ENCODE measurements at regions not wholly inside any gene's neighbourhood (a gene's known extent, or its start where the extent isn't known, plus 50 kb on each side); places are given as distances from the start of the nearest gene placed in this dataset.

GRCh38 chr2:176508374-176508773 lies 239.1 kb downstream of the MTX2 start:
- DNase-seq: no peak

DNA sequence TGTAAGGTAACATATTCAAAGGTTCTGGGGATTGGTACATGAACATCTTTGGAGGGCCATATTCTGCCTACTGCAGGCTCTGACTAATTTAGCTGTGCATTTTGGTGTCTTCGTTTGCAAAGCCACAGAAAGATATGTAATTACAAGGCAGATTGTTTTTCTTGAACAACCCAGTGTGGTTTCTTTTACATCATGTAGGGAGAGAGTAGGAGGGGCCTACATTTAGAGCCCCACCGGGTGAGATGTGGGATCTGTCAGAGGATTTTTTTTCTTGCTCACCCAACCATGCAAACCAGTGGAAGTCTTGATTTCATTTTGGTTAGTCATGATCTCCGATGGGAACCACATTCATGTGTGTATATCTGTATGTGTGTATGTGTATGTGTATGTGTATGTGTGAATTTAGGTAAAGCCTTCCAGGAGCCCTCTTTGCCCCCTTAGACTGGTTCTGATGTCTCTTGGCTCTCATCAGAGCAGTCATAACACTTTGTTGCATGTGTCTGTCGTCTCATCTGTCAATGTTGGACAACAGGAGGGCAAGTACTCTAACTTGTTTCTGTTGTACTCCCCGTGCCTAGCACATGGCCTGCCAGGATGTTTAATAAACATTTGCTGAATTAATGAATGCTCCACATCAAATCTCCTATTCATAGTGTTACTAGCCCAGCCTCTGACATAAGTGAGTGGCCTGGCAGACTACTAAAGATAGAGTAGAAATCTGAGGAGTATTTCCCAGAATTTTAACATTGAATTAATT lies 239.9 kb downstream of the MTX2 start:
- no peak for DNase-seq

- no peak for DNase-seq
Measured at GRCh38 chr2:176514276-176514675, 245.0 kb downstream of the MTX2 start.

DNA sequence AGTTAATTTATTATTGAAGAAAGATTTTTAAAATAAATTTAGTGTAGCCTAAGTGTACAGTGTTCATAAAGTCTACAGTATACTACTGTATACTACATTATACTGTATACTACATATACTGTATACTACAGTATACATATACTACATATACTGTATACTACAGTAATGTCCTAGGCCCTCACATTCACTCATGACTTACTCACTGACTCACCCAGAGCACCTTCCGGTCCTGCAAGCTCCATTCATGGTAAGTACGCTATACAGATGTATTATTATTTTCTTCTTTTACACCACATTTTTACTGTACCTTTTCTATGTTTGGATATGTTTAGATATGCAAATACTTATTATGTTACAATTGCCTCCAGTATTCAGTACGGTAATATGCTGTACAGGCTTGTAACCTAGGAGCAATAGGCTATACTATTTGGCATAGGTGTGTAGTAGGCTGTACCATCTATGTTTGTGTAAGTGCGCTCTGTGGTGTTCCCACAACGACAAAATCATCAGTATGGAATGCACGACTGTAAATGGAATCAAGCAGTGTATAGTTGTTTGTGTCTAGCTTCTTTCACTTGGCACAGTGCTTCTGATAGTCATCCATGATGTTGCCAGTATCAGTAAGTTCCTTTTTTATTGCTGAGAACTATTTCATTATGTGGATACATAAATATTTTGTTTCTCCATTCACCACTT lies 245.7 kb downstream of the MTX2 start:
- no peak for DNase-seq

DNA sequence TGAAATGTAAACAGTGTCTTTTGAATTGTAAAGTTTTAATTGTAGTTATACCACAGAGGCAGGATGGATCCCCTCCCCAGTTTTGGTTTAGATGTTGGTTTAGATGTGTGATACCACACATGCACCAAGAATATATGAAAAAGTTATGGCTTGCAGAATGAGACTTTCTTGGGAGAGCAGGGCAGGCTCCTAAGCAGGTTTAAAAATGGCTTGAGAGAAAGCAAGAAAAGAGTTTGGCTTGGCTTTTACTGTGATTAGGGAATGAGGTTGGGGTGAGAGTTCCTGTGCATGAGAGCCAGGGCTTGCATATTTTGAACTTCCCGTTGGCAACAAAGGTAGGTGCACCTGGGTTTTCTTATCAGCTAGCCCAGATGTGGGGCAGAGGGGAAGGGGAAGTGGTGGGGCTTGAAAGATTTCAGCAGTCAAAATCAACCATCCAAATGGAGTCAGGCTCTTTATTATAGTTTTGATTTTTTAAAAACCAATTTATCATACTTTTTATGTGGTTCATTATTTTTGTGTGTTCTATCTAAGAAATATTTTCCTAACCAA lies 246.9 kb downstream of the MTX2 start:
- DNase-seq: no peak

DNA sequence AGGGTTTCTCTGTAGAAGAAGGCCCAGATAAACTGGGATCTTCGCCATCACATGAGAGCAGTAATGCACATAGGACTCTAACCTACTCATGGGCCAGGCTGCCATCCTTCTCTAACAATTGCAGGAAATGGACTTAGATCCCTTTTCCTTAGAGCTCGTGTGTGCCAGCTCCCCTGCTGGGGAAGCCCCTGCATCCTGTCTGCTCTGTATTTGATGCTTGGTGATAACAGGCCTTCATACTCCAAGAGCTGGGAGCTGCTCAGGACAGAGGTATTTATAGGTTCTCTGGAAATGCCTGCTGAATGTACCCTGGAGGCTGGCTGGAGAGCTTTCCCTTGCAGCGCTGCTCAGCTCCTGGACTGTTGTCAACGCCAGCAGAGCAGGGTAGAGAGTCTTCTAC lies 249.6 kb downstream of the MTX2 start:
- no peak for DNase-seq

DNA sequence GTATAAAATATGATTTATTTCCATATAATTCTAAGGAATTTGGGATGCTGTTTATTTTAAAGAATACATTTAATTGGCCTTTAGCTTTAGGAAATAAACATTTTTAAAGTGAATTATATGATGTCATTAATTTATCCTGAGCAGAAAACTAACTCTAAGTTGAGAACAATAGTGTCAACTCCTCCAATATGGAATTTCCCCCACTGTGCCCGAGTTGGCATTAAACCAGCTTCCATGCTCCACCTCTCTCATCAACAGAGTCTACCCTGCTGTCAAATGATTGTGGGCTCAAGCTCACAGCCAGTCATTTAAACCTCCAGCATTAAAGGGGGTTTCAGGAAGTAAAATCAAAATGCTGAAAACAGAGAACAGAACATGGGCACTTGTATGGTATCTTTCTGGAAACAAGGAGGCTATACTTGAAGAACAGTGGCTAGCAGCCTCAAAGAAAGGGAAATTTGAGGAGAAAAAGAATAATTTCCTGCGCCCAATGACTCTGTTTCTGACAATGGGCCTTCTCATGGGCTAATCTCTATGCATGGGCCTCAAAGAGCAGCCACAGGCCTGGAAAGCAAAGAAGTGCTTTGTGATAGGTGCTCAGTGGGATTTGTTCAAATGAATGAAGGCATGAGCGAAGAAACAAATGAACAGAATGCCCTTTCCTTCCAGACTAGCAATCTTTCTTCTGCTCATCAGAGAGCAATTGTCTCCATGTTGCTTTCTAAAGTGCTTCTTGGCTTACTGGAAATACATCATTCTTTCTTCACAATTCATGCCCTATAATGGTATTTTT lies 252.8 kb downstream of the MTX2 start:
- no peak for DNase-seq

DNA sequence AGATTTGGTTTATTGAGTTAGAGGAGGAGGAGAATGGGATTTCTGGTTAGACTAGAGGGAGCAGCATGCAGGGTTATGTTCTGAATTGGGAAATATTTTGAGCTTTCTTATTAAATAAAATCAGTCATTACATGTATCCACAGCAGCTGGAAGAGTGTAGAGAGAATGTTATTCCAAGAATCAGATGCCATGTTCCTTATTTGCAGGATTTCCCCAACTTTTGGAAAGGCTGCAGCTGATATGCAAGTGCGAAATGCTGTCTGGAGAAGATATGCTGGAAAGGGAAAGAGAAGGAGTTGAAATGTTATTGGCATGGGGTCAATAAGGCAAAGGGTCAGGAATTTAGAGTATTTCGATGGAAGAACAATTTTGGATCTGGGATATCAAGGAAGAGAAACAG lies 255.8 kb downstream of the MTX2 start:
- no peak for DNase-seq

DNA sequence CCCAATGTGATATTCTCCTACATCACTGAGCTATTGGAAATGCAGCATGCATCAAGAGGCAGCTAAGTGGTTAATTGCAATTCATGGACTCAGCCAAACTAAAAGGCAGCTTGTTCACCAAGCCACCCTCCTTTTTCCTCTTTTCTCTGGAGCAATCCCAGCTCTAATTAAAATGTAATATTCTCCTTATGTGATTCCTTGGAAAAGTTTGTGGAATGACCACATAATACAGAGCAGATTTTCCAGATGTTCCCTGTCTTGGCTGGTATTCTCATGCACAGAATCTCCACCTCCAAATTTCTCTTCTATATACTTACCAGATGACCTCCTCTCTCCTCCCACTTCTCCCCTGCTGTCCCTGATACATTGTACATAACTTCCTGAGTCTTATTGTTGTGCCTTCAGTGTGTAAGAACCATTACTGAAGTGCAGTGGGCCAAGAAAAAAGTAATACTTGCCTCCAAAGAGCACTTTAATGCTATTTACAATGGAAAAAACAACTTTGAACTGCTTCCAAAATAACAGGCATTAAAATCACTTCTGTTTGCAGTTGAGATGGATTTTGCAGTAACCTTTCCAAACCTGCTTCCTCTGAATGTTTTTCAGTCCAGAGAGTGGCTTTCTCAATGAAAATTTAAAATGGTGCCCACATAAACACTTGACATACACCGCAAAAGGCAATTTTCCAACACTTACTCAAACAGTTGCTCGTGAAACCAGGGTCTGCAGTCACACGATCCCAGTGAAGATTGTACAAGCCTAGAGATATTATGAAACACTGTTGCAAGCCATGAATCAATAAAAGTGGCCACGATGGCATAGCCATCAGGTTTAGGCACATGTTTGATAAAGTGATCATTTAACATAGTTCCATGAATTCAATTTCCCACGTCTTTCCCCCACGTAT lies 258.0 kb downstream of the MTX2 start:
- no peak for DNase-seq

GRCh38 chr2:176531608-176532007 lies 262.4 kb downstream of the MTX2 start:
- no peak for DNase-seq

GRCh38 chr2:176533505-176534193 lies 264.4 kb downstream of the MTX2 start:
- no peak for DNase-seq

DNA sequence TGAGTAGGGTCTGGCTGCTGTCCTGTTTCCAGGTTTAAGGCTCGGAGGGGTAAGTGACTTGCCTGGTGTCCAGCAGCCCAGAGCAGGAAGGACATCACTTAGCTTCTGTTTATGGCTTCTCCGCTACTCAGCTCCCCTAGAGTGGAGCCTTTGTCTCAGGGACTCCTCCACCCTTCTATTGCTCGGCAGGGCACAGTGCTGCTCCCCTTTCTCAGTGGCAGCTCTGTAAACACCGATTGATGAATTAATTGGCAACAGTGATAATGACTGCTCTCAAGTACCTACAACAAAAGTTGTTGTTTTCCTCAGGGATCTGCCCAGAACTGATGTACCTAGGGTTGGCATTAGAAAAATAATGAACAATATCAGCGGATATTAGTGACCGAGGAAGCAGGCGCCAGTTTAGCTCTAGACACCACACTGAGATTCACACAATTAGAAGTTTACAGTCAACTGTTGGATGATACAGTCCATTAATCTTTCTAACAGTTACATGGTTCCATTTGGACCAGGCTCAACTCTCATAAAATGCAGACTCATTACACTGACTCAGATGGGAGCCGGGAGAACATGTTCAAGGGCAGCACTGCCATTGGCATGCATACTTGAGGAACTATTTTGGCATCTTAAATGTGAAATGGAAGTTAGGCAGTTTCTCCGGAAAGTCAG lies 265.7 kb downstream of the MTX2 start:
- DNase-seq: no peak

DNA sequence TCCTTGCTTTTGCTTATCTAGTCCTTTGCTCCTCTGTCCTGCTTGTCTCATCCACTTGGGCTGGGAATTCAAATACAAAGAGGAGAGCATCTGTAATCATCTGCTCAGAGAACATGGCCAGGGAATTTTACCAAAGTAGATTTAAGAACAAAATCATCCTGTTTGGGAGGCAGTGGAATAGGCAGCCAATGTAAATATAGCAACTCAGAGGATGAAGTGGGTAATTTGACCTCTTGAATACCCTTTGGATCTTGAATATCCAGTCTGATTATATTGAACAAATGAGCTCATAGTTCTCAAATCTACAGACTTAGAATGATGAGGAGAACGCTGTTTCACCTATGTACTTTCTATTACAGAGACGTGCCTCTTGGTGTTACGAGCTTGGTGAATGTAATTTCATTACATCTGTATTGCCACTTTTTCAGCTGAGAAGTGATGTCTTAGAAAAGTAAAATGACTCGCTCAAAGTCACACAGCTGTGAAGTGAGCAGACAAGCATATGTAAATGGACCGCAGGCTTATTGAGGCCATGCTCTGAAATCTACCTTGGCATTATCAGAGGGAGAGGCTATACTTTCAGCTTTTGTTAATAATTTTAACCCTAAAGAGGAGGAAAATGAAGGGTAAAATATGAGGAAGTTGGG lies 266.3 kb downstream of the MTX2 start:
- no peak for DNase-seq

DNA sequence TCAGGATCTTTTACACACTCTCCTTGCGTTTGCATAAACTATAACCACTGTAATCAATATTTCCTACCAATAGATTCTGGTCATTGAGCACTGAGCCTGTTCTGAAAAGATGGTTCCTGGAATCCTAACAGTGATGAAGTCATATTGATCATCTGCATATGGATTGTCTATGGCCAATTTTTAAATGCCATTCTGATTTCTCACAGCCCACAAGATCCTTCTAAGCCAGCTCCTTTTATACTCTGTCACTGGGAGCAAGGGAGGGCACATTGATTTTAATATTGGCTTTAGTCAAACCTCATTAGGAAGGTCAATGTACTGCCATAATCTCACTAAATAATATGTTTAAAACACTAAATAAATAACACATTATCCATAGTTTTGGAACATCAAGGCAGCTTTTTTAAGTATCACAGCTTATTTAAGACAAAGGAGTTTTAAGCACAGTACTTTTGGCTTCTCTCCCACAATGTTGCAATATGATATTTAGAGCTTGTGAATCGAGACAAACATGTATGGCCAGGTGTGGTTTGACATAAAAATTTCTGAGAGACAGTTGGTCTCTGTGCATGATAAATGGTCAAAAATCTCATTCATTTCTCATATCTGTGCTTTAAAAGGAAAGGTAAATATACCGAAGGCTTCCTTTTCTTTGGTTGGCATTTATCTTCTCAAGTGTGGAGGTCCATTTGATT lies 267.3 kb downstream of the MTX2 start:
- DNase-seq: no peak

DNA sequence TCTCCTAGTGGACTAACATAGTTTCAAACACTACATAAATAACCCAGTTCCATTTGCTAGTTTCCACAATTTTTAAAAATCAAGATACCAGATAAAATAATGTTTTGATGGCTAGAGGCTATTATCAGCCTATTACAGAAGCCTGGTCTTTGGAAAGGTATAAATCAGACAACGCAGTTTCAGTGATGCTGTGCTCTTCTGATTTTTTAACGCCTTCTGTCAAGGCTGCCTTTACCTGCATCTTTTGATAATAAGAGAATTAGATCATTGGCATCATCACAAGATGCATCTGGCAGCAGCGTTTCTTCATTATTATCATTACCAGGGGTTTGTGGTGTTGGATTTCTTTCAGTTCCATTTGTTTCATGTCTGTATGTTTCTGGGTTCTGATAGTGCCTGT lies 268.7 kb downstream of the MTX2 start:
- DNase-seq: no peak

DNA sequence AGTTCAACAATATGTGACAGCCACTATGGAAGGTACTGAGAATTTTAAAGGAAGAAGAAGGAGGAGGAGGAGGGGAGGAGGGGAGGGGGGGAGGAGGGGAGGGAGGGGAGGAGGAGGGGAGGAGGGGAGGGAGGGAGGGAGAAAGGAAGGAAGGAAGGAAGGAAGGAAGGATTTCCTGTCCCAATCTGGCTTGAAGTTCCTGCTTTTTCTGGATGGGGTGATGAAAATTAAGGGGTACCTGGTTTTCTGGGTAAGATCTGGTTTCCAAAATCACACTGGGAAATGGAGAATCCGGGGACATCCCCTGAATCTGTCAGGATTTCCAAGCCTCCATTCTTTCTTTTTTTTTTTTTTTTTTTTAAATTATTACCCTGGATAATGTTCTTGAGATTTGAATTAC lies 271.8 kb downstream of the MTX2 start:
- DNase-seq: no peak

DNA sequence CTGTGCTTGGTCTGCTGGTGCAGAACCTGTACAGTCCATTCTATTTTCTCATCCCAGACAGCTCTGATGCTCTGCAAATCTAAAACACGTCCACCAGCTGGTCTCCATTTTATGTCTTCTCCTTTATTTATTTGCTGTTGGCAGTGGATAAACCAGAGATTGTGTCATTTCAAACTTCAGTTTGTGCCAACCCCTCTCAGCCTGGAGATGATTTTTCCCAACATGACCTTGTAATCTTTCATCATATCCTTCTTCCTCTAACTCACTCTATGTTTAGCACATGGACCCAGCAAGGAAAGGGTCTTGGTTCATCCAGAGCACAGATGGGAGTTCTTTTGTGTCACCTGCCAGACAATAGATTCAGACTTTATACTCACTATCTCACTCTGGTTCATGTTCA lies 273.2 kb downstream of the MTX2 start:
- no peak for DNase-seq

DNA sequence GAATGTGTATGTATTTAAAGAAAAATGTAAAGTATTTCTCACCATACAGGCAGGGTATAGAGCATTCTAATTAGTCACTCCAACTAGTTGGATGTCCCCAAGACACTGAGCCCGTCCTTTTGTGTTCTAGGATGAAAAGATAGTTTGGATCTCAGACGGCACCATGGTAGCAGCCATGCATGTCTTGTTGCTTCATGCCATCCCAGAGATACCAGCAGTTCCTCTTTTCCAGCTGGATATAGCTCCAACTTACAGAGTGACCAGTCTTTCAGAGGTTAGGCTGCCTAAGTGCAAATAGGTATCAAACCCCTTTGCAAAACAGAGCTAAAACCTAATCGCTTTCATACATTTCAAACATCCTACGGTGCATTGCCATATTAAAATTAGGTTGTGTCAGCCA lies 275.3 kb downstream of the MTX2 start:
- DNase-seq: no peak

DNA sequence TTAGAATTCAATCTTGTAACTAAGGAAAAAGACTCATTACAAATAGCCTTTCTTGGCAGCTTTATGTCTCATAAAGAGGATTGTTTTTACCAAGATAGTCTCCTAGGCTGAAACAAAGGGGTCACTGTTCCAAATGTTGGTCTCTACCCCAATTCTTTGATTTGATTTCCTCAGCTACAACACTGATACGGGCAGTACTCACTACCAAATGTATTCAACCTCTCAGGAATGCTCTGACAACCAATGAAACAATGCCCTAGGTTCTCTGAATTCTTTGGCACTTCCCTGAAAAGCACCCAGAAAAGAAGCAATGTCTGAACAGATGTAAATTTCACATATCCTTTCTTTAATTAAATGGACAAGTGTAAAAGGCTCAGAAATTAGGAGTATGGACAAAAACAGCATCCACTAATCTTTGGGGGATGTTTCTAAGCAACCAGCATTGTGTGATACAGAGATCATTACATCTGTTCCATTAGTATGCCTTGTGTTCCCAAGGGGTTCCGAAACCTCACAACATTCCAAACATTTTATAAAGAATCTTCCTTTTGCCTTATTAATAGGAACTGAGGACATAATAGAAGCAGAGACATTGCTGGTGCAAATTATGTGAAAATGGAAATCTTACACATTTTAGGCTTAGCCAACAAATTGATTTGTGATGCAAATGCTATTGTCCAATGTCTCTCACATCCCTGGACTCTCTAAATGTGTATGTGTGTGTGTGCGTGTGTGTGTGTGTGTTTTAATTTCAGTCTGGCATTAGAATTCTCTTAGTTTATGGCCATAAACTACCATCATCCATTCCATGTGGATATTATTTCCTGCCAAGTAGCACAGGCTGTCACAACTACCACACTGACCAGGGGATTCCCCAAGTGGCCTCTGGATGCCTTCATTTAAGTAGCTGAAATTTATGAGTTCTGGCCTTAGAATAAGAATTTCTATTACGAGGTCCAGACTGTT lies 276.0 kb downstream of the MTX2 start:
- DNase-seq: no peak
